ENCODE measurements at regions not wholly inside any gene's neighbourhood (a gene's known extent, or its start where the extent isn't known, plus 50 kb on each side); places are given as distances from the start of the nearest gene placed in this dataset.

DNA sequence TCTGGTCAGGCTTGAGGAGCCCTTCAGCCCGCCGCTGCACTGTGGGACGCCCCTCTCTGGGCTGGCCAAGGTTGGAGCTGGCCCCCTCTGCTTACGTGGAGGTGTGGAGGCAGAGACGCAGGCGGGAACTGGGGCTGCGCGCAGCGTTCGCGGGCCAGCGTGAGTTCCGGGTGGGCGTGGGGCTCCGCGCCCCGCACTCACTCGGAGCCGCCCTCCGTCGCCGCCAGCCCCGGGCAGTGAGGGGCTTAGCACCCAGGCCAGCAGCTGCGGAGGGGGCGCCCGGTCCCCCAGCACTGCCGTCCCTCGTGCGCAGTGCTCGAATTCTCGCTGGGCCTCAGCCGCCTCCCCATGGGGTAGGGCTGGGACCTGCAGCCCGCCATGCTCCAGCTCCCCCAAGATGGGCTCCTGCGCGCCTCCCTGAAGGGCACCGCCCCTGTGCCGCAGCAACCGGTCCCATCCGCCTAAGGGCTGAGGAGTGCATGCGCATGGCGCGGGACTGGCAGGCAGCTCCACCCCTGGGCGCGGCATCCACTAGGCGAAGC, 695.9 kb downstream of the EPHA7 start:
- TF ChIP-seq, protein P1, sequence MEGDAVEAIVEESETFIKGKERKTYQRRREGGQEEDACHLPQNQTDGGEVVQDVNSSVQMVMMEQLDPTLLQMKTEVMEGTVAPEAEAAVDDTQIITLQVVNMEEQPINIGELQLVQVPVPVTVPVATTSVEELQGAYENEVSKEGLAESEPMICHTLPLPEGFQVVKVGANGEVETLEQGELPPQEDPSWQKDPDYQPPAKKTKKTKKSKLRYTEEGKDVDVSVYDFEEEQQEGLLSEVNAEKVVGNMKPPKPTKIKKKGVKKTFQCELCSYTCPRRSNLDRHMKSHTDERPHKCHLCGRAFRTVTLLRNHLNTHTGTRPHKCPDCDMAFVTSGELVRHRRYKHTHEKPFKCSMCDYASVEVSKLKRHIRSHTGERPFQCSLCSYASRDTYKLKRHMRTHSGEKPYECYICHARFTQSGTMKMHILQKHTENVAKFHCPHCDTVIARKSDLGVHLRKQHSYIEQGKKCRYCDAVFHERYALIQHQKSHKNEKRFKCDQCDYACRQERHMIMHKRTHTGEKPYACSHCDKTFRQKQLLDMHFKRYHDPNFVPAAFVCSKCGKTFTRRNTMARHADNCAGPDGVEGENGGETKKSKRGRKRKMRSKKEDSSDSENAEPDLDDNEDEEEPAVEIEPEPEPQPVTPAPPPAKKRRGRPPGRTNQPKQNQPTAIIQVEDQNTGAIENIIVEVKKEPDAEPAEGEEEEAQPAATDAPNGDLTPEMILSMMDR (IDR thresholded peaks at IDR 0.05): no peak
- TF ChIP-seq POLR2A (IDR thresholded peaks at IDR 0.05): no peak
